ENCODE measurements at regions not wholly inside any gene's neighbourhood (a gene's known extent, or its start where the extent isn't known, plus 50 kb on each side); places are given as distances from the start of the nearest gene placed in this dataset.

DNA sequence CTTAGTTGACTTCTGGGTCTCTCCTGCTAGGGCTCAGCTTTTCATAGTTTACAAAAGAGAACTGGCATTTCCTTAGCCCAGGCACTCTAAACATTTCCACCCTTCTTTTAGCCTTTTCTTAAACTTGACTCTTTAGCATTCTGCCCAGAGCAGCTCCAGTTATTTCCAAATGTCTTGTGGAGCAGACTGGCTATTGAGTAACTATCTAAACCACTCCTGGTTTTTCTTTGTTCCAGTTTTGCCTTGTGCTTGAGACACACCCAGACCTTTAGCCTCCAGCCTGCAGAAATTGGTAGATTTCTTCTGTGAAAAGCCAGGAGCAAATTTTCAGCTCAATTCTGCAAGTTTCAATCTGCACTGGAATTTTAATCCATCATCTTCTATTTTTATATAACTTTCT lies 1813.1 kb downstream of the OLFM4 start:
- no peak for ATAC-seq

GRCh38 chr13:54845351-54845965 lies 1816.8 kb downstream of the OLFM4 start:
- TF ChIP-seq OSR1 (CRISPR knock-in tag; IDR thresholded peaks at IDR 0.05) (no peak), POU6F1 (CRISPR knock-in tag; IDR thresholded peaks at IDR 0.05; ENCODE audit: borderline replicate concordance, low read depth) (no peak), ZNF565 (CRISPR knock-in tag; conservative IDR thresholded peaks at IDR 0.05; ENCODE audit: low read depth) (no peak), TOX (CRISPR knock-in tag; IDR thresholded peaks at IDR 0.05; ENCODE audit: borderline replicate concordance) (no peak), ISL1 (CRISPR knock-in tag; IDR thresholded peaks at IDR 0.05) (no peak), GLIS3 (CRISPR knock-in tag; IDR thresholded peaks at IDR 0.05) (no peak), TSHZ2 (CRISPR knock-in tag; IDR thresholded peaks at IDR 0.05) (no peak), ZNF70 (CRISPR knock-in tag; IDR thresholded peaks at IDR 0.05) (no peak), CREB5 (CRISPR knock-in tag; IDR thresholded peaks at IDR 0.05; ENCODE audit: low read depth) (no peak), ESRRG (CRISPR knock-in tag; IDR thresholded peaks at IDR 0.05) (no peak), TCF4 (CRISPR knock-in tag; IDR thresholded peaks at IDR 0.05; ENCODE audit: borderline replicate concordance) (no peak), ZFP30 (CRISPR knock-in tag; IDR thresholded peaks at IDR 0.05) (no peak), BACH2 (CRISPR knock-in tag; IDR thresholded peaks at IDR 0.05; ENCODE audit: borderline replicate concordance) (no peak), ARNTL (CRISPR knock-in tag; IDR thresholded peaks at IDR 0.05; ENCODE audit: borderline replicate concordance, low read depth) (no peak), SNAI2 (CRISPR knock-in tag; IDR thresholded peaks at IDR 0.05) (no peak), ZNF8 (CRISPR knock-in tag; IDR thresholded peaks at IDR 0.05) (no peak)
- TF ChIP-seq, protein P1, sequence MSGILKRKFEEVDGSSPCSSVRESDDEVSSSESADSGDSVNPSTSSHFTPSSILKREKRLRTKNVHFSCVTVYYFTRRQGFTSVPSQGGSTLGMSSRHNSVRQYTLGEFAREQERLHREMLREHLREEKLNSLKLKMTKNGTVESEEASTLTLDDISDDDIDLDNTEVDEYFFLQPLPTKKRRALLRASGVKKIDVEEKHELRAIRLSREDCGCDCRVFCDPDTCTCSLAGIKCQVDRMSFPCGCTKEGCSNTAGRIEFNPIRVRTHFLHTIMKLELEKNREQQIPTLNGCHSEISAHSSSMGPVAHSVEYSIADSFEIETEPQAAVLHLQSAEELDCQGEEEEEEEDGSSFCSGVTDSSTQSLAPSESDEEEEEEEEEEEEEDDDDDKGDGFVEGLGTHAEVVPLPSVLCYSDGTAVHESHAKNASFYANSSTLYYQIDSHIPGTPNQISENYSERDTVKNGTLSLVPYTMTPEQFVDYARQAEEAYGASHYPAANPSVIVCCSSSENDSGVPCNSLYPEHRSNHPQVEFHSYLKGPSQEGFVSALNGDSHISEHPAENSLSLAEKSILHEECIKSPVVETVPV (CRISPR knock-in tag; IDR thresholded peaks at IDR 0.05), result no peak
- no peak for ATAC-seq

More for the DNA sequence above, 1813.1 kb downstream of the OLFM4 start:
- TF ChIP-seq ARNTL (CRISPR knock-in tag; IDR thresholded peaks at IDR 0.05; ENCODE audit: borderline replicate concordance, low read depth), result no peak
- TF ChIP-seq ESRRG (CRISPR knock-in tag; IDR thresholded peaks at IDR 0.05), result no peak
- TF ChIP-seq POU6F1 (CRISPR knock-in tag; IDR thresholded peaks at IDR 0.05; ENCODE audit: borderline replicate concordance, low read depth), result no peak
- TF ChIP-seq CREB5 (CRISPR knock-in tag; IDR thresholded peaks at IDR 0.05; ENCODE audit: low read depth), result no peak
- TF ChIP-seq OSR1 (CRISPR knock-in tag; IDR thresholded peaks at IDR 0.05), result no peak
- no peak for TF ChIP-seq TCF4 (CRISPR knock-in tag; IDR thresholded peaks at IDR 0.05; ENCODE audit: borderline replicate concordance)
- no peak for TF ChIP-seq RARB (CRISPR knock-in tag; IDR thresholded peaks at IDR 0.05)

DNA sequence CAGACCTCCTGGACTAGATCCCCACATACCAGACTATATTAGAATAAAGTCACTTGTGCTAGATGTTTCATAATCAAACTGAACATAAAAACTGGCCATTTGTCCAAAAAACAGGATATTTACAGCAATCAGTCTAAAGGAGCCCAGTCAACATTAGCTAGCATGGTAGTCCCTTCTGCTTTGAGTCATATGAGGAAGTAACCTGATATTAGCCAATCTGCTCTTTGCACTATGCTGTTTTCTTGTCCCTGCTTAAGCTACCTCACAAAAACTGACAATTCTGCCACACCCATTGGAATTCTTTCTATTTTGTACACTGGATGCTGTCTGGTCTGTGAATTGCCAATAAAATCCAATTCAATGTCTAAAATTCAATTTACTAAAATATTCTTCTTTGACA lies 1824.2 kb downstream of the OLFM4 start:
- ATAC-seq, result no peak
- TF ChIP-seq ARNTL (CRISPR knock-in tag; IDR thresholded peaks at IDR 0.05; ENCODE audit: borderline replicate concordance, low read depth) (no peak), CSDC2 (CRISPR knock-in tag; IDR thresholded peaks at IDR 0.05) (no peak), TCF4 (CRISPR knock-in tag; IDR thresholded peaks at IDR 0.05; ENCODE audit: borderline replicate concordance) (no peak), ZNF565 (CRISPR knock-in tag; conservative IDR thresholded peaks at IDR 0.05; ENCODE audit: low read depth) (no peak), ZFP30 (CRISPR knock-in tag; IDR thresholded peaks at IDR 0.05) (no peak), RARB (CRISPR knock-in tag; IDR thresholded peaks at IDR 0.05) (no peak), PPARA (CRISPR knock-in tag; IDR thresholded peaks at IDR 0.05; ENCODE audit: borderline replicate concordance) (no peak), ZNF70 (CRISPR knock-in tag; IDR thresholded peaks at IDR 0.05) (no peak), SNAI2 (CRISPR knock-in tag; IDR thresholded peaks at IDR 0.05) (no peak), ZC3H10 (CRISPR knock-in tag; IDR thresholded peaks at IDR 0.05) (no peak), ISL1 (CRISPR knock-in tag; IDR thresholded peaks at IDR 0.05) (no peak), ZNF8 (CRISPR knock-in tag; IDR thresholded peaks at IDR 0.05) (no peak), OSR1 (CRISPR knock-in tag; IDR thresholded peaks at IDR 0.05) (no peak), ESRRG (CRISPR knock-in tag; IDR thresholded peaks at IDR 0.05) (no peak)
- TF ChIP-seq, protein P1 (CRISPR knock-in tag; IDR thresholded peaks at IDR 0.05), result no peak
- TF ChIP-seq, protein P2, sequence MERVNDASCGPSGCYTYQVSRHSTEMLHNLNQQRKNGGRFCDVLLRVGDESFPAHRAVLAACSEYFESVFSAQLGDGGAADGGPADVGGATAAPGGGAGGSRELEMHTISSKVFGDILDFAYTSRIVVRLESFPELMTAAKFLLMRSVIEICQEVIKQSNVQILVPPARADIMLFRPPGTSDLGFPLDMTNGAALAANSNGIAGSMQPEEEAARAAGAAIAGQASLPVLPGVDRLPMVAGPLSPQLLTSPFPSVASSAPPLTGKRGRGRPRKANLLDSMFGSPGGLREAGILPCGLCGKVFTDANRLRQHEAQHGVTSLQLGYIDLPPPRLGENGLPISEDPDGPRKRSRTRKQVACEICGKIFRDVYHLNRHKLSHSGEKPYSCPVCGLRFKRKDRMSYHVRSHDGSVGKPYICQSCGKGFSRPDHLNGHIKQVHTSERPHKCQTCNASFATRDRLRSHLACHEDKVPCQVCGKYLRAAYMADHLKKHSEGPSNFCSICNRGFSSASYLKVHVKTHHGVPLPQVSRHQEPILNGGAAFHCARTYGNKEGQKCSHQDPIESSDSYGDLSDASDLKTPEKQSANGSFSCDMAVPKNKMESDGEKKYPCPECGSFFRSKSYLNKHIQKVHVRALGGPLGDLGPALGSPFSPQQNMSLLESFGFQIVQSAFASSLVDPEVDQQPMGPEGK (CRISPR knock-in tag; IDR thresholded peaks at IDR 0.05; ENCODE audit: borderline replicate concordance), result no peak
